SH-SY5Y (cell line): ENCODE measurements at regions not wholly inside any gene's neighbourhood (a gene's known extent, or its start where the extent isn't known, plus 50 kb on each side); places are given as distances from the start of the nearest gene placed in this dataset.

Experiments
- GATA2 ChIP-seq: IDR thresholded peaks from 2 replicates; pipeline ENCODE4 v1.6.1; 2011; ENCODE audit warnings: mild to moderate bottlenecking, low read depth, low read length
- GATA3 ChIP-seq: IDR thresholded peaks from 2 replicates; pipeline ENCODE4 v1.6.1; 2011; ENCODE audit warnings: low read depth, mild to moderate bottlenecking, low read length, moderate library complexity

- TF ChIP-seq GATA3: no peak
- no peak for TF ChIP-seq GATA2
Observed at GRCh38 chr2:15746703-15747550, 155.3 kb downstream of the DDX1 start.

DNA sequence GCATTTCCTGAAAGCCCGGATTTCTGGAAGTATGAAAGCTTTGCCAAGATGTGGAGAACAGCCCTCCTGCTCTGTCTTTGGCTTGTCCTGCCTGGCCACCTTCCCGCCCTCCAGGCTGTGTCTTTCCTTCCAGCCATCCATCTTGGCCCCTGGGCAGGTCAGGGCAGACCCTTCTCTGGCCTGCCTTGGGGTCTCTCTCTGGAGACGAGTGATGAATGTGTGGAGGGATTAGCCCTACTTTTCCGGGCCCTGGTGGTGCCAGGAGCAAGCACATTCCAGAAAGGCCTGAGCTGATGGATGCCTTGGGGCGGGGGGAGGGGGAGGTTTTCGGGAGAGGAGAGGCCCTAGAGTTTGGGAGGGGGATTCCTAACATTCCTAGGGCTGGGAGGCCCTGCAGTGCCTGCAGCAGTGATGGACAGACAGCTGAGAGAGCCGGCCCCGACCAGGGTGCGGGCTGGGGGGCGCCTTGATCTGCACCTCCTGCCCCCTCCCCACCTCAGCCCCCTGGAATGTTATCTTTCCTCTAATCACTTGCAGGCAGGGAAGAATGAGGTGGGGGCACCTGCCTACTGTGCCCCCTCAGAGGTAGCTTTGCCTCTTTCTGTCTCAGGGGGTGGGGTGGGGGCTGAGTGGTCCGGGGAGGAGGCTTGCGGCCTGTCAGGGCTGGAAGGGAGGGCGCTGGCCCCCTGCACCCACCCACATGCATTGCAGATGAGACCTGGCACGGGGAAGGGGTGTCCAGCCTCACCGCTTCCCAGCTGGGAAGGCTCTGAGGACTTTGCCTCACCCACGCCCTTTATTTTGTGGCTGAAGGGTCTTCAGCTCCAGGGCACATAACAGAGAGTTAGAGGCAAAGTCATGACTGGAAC, 156.2 kb downstream of the DDX1 start:
- TF ChIP-seq GATA3 (no peak), GATA2 (no peak)

- no peak for TF ChIP-seq GATA2
- TF ChIP-seq GATA3: no peak
Observed at GRCh38 chr2:15748736-15749323, 157.2 kb downstream of the DDX1 start.

DNA sequence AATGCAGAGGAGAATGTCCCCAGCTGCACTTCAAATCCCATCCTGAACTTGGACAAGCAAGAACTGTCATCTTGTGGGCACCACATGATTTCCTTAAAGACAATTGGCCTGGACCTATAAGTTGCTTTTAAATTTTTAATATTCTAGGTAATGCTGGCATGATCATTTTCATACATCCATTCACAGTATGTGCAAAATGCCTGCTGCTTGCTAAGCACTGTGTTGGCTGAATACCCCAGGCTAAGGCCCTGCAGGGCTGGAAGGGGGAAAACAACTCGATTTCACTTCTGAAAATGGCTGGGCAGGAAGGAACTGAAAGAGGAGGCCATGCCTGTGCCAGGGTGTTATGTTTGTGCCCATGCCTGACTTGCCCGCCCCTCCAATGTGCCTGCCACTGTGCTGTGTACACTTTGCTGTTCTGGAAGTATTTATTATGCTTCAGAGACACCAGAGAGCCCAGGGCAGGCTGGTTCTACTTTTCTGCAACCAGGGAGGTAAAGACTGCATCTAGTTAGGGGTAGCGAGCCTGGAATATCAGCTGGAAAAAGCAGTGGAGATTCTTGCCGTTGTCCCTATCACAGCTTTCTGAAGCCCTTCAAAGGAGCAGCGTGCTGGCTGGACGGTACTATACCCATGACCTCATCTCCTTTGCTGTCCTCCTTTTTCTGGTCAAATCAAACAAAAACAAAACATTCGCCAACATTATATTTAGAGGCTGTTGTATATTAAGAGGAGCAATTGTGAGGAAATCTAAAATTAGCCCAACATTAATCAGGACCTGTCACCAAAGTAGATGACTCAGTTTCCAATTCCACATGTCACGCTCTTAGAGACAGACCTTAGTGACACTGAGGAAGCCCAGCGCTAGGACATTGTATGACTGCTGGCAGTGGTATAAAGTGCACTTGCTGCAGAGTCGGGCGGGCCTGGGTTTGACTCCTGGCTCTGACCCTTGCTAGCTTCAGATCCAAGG, 158.1 kb downstream of the DDX1 start:
- TF ChIP-seq GATA2 (no peak), GATA3 (no peak)

DNA sequence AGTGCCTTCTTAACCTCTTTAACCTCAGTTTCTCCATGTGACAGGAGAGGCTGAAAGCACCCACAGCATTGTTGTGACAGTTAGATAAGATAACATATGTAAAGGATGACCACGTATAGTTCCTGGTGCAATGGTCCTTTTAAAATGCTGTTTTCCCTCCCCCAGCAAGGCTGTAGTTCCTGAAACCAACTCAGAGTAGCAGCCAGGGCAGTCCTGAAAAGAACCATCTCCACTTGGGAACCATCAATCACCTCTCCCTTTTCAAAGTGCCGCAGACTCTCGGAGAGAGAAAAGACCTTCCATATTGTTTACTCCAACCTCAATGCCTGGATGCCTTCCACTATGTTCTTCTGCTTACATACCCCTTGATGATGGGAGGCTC, 158.8 kb downstream of the DDX1 start:
- TF ChIP-seq GATA2 (no peak), GATA3 (no peak)

DNA sequence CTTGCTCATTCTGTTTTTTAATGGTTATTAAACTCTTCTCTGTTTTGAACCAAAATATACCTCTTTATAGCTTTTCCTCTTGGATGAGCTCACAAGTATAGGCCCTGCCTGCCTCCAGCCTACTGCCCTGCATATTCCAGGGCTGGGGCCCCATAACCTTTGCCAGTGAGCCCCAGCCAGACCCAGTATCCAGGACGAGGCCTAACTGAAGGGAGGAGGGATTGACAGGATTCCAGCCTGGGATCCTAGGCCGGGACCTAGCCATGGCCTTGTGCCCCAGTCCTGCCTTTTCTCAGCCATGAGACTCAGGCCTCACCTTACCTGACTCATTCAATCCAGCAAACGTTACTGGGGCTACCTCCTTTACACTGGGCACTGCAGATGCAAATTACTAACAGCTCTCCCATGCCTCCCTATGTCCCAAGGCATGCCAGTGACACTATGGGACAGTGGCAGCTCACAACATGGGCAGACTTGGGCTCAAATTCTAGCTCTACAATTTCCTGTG, 159.2 kb downstream of the DDX1 start:
- no peak for TF ChIP-seq GATA3
- no peak for TF ChIP-seq GATA2

DNA sequence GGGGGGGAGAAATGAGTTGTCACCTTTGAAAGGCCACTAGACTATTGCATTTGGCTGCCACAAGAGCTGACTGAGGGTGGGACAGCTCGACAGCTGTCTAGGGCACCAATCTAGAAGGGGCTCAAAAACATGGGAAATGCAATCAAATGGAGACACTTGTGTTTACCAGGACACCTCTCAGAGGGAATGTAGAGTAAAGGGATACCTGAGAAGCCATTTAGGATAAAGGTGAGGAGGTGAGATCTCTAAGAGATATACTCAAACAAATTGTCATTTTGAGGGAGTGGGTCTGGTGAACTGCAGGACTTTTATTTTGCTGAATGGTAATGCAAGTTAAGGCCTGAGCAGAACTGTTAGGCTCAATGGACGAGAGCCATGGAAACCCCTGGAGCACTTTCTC, 159.8 kb downstream of the DDX1 start:
- TF ChIP-seq GATA3: no peak
- TF ChIP-seq GATA2: no peak

DNA sequence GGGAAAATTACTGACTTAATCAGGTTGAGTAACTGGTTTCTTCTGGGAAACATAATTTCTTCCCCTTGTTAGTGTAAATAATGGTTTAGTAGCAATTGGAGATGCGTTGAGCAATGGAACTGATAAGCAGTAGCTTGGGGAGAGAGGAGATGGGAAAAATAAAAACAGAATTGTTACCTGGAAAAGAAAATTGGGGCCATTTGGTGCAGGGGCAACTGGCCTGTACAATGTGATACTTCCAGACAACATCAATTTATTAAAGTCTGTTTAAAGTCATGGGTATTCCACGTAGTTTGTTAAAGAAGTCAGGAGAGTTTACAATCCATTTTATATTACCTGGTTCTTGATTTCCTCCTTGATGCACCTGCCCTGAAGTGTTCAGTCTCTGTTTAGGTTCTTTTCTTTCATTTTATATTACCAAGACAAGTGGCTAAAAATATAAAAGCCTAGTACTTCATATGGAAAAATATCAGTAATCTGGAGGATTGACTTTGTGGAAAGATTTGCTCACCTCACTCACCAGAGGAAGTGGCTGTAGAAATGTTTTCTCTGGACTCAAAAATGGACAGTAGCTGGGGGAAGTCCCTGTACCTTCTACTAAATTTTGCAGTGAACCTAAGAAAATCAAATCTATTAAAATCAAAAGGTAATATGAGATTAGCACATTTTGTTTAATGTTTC, 161.0 kb downstream of the DDX1 start:
- TF ChIP-seq GATA3 (no peak), GATA2 (no peak)

DNA sequence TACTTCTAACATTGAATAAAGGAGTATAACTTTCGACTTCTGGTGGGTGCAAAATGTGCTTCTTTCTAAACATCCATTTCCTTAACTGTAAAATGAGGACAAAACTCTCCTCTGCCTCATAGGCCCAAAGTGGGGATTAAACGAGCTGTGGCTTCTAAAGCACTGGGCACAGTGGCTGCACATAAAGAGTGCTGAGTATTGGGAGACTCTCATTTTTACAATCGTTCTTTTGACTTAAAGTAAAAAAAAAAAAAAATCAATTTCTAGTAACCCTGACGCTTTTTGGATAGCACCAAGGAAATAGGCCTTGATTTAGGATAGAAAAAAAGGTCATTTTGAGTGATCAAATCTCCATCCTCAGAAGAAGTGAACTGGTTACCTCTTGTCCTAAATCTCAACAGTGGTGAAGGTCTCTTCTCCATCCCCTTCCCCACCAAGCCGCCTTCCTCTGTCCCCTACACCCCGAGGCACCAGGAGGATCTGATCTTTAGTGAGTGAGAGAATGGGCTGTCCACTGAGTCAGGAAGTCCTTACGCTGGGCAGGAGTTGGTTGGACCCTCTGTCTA, 161.6 kb downstream of the DDX1 start:
- no peak for TF ChIP-seq GATA2

DNA sequence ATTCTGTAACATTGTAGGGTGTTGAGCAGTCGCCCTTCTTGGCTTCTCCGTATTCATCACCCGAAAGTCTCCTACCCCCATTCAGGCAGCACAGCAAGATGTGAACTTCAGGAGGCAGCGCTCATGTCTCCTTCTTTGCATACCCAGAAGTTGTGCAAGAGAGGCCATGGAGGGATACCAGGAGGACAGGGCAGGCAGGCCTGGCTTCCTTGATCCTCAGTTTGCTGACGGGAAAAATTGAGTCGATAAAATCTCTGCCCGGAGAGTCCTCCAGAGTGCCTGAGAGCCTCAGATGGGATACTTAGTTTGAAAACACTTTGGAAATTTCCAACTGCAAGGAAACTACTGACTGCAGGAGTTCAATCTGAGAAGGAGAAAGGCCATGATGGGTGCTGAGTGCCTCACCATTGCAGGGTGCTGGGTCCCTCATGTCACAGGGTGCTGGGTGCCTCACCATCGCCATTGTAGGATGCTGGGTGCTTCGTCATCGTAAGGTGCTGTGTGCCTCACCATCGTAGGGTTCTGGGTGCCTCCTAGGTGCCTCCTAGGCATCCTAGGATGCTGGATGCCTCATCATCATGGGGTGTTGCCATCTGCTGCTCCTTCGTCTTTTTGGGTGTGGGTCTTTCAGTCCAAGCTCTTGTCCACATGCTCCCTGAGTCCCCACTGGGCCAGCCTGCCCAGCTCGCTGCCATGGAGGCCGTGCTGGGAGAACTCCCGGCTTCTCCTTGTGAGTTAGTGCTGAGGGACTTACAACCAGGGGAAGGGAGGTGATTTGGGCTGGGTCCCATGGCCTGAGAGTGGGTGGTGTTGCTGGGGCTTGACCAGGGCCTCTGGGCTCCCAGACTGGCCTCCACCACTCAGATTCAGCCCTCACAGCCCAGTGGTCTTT, 162.4 kb downstream of the DDX1 start:
- TF ChIP-seq GATA2: no peak
- no peak for TF ChIP-seq GATA3

GRCh38 chr2:15754703-15755099, 163.0 kb downstream of the DDX1 start:
- TF ChIP-seq GATA2 (no peak), GATA3 (no peak)

- no peak for TF ChIP-seq GATA2
- TF ChIP-seq GATA3: no peak
Observed at GRCh38 chr2:15755528-15755927, 163.9 kb downstream of the DDX1 start.
